ENCODE measurements at regions not wholly inside any gene's neighbourhood (a gene's known extent, or its start where the extent isn't known, plus 50 kb on each side); places are given as distances from the start of the nearest gene placed in this dataset.

DNA sequence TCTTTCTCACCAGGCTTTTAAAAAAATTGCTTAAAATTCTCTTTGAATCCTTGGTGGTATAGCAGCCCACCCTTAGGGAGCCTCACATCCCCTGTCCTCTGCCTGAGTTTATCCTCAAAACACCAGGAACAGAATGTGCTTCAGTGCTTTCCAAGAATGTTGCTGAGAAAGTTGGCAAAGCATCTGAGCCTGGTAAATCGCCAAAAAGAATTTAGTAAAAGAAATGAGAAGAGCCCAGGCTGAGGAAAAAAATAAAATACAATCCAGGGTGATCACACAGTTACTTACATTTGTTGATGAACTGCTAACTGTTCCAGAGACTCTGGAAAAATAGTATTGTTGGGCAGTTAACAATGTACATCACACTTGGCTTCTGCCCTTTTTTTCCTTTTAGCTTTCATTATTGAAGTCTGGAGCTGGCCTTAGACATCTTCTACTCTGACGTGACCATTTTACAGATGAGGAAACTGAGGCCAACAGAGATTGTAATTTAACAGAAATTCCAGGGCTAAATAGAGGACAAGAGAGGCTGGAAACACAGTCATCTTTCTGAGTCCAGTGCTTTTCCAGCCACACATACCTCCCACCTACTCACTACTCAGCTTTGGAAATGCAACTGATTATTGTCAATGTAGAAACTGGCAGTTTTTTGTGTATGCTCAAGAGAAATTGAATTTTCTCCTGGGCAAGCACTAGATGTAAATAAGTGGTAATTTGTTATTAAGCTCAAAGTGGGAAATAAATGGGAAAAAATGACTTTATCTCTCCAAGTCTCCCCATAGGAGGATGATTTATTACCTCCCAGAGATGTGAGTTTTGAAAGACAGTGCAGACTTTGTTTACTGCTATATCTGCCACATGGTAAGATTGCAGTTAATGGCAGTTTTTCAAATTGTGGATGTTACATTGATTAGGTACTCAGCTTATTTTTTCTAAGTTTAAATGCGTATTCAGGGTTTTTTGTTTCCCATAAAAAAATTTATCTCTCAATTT is 86.7 kb upstream of the ALDH1A1 start:
- TF ChIP-seq, protein P1, sequence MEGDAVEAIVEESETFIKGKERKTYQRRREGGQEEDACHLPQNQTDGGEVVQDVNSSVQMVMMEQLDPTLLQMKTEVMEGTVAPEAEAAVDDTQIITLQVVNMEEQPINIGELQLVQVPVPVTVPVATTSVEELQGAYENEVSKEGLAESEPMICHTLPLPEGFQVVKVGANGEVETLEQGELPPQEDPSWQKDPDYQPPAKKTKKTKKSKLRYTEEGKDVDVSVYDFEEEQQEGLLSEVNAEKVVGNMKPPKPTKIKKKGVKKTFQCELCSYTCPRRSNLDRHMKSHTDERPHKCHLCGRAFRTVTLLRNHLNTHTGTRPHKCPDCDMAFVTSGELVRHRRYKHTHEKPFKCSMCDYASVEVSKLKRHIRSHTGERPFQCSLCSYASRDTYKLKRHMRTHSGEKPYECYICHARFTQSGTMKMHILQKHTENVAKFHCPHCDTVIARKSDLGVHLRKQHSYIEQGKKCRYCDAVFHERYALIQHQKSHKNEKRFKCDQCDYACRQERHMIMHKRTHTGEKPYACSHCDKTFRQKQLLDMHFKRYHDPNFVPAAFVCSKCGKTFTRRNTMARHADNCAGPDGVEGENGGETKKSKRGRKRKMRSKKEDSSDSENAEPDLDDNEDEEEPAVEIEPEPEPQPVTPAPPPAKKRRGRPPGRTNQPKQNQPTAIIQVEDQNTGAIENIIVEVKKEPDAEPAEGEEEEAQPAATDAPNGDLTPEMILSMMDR (IDR thresholded peaks at IDR 0.05), result no peak
- TF ChIP-seq TP53 (CRISPR knock-in tag; IDR thresholded peaks at IDR 0.05) (no peak), NFE2L1 (CRISPR knock-in tag; IDR thresholded peaks at IDR 0.05) (no peak), ATF2 (CRISPR knock-in tag; IDR thresholded peaks at IDR 0.05; ENCODE audit: borderline replicate concordance, low read depth) (no peak), CBFB (CRISPR knock-in tag; IDR thresholded peaks at IDR 0.05; ENCODE audit: low read depth) (no peak), MXD4 (CRISPR knock-in tag; IDR thresholded peaks at IDR 0.05; ENCODE audit: borderline replicate concordance) (no peak), HMGXB4 (CRISPR knock-in tag; IDR thresholded peaks at IDR 0.05) (no peak), IRF2 (CRISPR knock-in tag; IDR thresholded peaks at IDR 0.05; ENCODE audit: borderline replicate concordance, low read depth) (no peak)
- TF ChIP-seq, protein P2, sequence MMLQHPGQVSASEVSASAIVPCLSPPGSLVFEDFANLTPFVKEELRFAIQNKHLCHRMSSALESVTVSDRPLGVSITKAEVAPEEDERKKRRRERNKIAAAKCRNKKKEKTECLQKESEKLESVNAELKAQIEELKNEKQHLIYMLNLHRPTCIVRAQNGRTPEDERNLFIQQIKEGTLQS (CRISPR knock-in tag; conservative IDR thresholded peaks at IDR 0.05), result no peak
- TF ChIP-seq, protein P3, sequence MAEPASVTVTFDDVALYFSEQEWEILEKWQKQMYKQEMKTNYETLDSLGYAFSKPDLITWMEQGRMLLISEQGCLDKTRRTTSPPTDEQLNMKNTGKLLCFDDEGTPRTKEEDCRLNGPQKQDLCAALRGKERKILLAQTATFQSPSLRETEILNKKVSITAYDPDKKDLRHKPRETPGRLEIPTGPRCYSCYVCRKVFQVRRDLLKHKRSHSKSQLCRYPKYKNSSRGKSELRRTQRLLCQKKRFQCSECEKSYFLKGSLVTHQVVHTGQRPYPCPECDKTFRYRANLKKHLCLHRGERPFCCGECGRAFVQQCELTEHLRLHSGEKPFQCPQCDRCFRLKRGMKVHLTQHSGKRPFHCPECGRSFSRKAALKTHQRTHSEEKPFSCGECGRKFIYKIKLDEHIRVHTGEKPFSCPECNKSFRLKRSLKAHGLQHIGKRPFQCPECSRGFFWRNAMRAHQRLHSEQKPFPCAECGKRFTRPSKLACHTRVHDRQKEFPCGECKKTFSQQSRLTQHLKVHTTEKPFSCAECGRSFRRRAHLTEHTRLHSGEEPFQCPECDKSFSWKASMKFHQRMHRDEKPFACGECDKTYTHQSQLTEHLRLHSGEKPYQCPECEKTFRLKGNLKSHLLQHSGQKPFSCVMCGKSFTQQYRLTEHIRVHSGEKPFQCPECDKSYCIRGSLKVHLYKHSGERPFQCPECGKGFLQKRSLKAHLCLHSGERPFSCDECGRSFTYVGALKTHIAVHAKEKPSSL (CRISPR knock-in tag; conservative IDR thresholded peaks at IDR 0.05), result no peak
- TF ChIP-seq, protein P4, sequence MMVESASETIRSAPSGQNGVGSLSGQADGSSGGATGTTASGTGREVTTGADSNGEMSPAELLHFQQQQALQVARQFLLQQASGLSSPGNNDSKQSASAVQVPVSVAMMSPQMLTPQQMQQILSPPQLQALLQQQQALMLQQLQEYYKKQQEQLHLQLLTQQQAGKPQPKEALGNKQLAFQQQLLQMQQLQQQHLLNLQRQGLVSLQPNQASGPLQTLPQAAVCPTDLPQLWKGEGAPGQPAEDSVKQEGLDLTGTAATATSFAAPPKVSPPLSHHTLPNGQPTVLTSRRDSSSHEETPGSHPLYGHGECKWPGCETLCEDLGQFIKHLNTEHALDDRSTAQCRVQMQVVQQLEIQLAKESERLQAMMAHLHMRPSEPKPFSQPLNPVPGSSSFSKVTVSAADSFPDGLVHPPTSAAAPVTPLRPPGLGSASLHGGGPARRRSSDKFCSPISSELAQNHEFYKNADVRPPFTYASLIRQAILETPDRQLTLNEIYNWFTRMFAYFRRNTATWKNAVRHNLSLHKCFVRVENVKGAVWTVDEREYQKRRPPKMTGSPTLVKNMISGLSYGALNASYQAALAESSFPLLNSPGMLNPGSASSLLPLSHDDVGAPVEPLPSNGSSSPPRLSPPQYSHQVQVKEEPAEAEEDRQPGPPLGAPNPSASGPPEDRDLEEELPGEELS (CRISPR knock-in tag; IDR thresholded peaks at IDR 0.05), result no peak
- TF ChIP-seq, protein P5, sequence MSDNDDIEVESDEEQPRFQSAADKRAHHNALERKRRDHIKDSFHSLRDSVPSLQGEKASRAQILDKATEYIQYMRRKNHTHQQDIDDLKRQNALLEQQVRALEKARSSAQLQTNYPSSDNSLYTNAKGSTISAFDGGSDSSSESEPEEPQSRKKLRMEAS (CRISPR knock-in tag; IDR thresholded peaks at IDR 0.05), result no peak

Data from WTC11 (cell line).